ENCODE measurements at regions not wholly inside any gene's neighbourhood (a gene's known extent, or its start where the extent isn't known, plus 50 kb on each side); places are given as distances from the start of the nearest gene placed in this dataset.

GRCh38 chr4:12778706-12779105, 705.4 kb downstream of the RAB28 start:
- TF ChIP-seq POLR2AphosphoS5 (IDR thresholded peaks at IDR 0.05; ENCODE audit: low read depth, low read length) (no peak), FOXP2 (optimal IDR thresholded peaks at IDR 0.05; ENCODE audit: borderline replicate concordance, extremely low read depth, extremely low read length, insufficient read depth) (no peak), TAF1 (IDR thresholded peaks at IDR 0.05; ENCODE audit: borderline replicate concordance, insufficient read depth, low read length) (no peak), SIN3A (IDR thresholded peaks at IDR 0.05; ENCODE audit: borderline replicate concordance, insufficient read depth, low read length) (no peak)
- TF ChIP-seq, protein P1, sequence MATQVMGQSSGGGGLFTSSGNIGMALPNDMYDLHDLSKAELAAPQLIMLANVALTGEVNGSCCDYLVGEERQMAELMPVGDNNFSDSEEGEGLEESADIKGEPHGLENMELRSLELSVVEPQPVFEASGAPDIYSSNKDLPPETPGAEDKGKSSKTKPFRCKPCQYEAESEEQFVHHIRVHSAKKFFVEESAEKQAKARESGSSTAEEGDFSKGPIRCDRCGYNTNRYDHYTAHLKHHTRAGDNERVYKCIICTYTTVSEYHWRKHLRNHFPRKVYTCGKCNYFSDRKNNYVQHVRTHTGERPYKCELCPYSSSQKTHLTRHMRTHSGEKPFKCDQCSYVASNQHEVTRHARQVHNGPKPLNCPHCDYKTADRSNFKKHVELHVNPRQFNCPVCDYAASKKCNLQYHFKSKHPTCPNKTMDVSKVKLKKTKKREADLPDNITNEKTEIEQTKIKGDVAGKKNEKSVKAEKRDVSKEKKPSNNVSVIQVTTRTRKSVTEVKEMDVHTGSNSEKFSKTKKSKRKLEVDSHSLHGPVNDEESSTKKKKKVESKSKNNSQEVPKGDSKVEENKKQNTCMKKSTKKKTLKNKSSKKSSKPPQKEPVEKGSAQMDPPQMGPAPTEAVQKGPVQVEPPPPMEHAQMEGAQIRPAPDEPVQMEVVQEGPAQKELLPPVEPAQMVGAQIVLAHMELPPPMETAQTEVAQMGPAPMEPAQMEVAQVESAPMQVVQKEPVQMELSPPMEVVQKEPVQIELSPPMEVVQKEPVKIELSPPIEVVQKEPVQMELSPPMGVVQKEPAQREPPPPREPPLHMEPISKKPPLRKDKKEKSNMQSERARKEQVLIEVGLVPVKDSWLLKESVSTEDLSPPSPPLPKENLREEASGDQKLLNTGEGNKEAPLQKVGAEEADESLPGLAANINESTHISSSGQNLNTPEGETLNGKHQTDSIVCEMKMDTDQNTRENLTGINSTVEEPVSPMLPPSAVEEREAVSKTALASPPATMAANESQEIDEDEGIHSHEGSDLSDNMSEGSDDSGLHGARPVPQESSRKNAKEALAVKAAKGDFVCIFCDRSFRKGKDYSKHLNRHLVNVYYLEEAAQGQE (IDR thresholded peaks at IDR 0.05; ENCODE audit: insufficient read depth in 1 of 2, low read depth in 2 of 2, low read length in 2 of 2) = no peak
